RWPE2 (cell line): ENCODE measurements at regions not wholly inside any gene's neighbourhood (a gene's known extent, or its start where the extent isn't known, plus 50 kb on each side); places are given as distances from the start of the nearest gene placed in this dataset.

Source experiments
- ATAC-seq: fragments of 200-7000 bp; cut with Tn5 transposase; 3 replicates; pipeline ENCODE4 v1.9.1; 2021; ENCODE audit warnings: low read depth
- DNase-seq: peaks from one replicate; pipeline ENCODE4 v3.0.0-alpha.2; 2020; ENCODE audit warnings: low spot score
- H3K27ac ChIP-seq: fragments of 450-650 bp; 2 replicates; pipeline ENCODE4 v1.5.1; 2017; ENCODE audit warnings: mild to moderate bottlenecking; ENCODE audit not compliant: poor library complexity, severe bottlenecking
- H3K27me3 ChIP-seq: fragments of 250-450 bp; sonication (Bioruptor Pico); 2 replicates; pipeline ENCODE4 v1.5.1; 2021; ENCODE audit warnings: mild to moderate bottlenecking, moderate library complexity; ENCODE audit not compliant: insufficient read depth, poor library complexity, severe bottlenecking
- H3K36me3 ChIP-seq: fragments of 250-450 bp; sonication (Bioruptor Pico); 2 replicates; pipeline ENCODE4 v1.5.1; 2020; ENCODE audit warnings: low read depth, mild to moderate bottlenecking, moderate library complexity
- H3K4me1 ChIP-seq: fragments of 250-450 bp; sonication (Bioruptor Pico); 2 replicates; pipeline ENCODE4 v1.5.1; 2021; ENCODE audit warnings: mild to moderate bottlenecking, moderate library complexity; ENCODE audit not compliant: insufficient read depth, poor library complexity, severe bottlenecking
- H3K4me3 ChIP-seq: fragments of 250-450 bp; sonication (Bioruptor Pico); 2 replicates; pipeline ENCODE4 v1.5.1; 2021; ENCODE audit warnings: mild to moderate bottlenecking, moderate library complexity; ENCODE audit not compliant: severe bottlenecking
- H3K9me3 ChIP-seq: fragments of 250-450 bp; sonication (Bioruptor Pico); 2 replicates; pipeline ENCODE4 v1.5.1; 2021; ENCODE audit warnings: mild to moderate bottlenecking, moderate library complexity; ENCODE audit not compliant: severe bottlenecking
- CTCF ChIP-seq: fragments of 450-650 bp; IDR thresholded peaks from one replicate; pipeline ENCODE4 v1.5.1; 2017; ENCODE audit warnings: mild to moderate bottlenecking, moderate library complexity; ENCODE audit not compliant: poor library complexity, severe bottlenecking

- H3K36me3 ChIP-seq, result no peaks in the 10 kb centered on the region
- DNase-seq (no peak), ATAC-seq (no peak)
- no peak overlapping the region for H3K27ac ChIP-seq
- no peaks in the 10 kb centered on the region for H3K4me1 ChIP-seq
- TF ChIP-seq CTCF, result no peak
- peaks cover 15% of the 10 kb centered on the region for H3K27me3 ChIP-seq
- no peaks in the 10 kb centered on the region for H3K9me3 ChIP-seq
- no peak overlapping the region for H3K4me3 ChIP-seq
These were observed 273.4 kb downstream of the TLE3 start for GRCh38 chr15:69824075-69824876.

DNA sequence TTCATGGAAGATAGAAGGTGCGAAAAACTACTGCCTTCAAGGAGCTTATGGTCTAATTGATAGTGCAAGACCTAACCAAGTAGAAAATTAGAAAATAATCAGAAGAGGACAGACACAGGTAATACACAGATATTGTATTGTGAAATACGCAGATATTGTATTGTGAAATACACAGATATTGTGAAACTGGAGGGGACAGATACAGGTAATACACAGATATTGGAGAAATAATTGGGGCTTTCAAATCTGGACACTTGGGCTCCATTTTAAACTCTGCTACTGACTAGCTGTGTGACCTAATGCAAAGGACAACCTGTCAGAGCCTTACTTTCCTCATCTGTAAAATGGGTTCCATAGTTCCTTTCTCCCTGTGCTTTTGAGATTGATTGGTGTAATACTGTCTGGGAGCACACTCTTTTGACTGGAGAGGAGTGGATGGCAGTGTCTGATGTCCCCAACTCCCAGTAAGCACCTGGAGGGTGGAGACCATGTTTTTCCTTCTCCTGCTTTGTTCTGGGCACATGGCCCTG is 272.8 kb downstream of the TLE3 start:
- Histone ChIP-seq H3K4me3 (no peak overlapping the region), H3K4me1 (no peaks in the 10 kb centered on the region), H3K9me3 (no peaks in the 10 kb centered on the region), H3K27ac (no peak overlapping the region), H3K36me3 (no peaks in the 10 kb centered on the region), H3K27me3 (peaks cover 14% of the 10 kb centered on the region)
- no peak for TF ChIP-seq CTCF
- ATAC-seq, result no peak
- DNase-seq, result no peak

DNA sequence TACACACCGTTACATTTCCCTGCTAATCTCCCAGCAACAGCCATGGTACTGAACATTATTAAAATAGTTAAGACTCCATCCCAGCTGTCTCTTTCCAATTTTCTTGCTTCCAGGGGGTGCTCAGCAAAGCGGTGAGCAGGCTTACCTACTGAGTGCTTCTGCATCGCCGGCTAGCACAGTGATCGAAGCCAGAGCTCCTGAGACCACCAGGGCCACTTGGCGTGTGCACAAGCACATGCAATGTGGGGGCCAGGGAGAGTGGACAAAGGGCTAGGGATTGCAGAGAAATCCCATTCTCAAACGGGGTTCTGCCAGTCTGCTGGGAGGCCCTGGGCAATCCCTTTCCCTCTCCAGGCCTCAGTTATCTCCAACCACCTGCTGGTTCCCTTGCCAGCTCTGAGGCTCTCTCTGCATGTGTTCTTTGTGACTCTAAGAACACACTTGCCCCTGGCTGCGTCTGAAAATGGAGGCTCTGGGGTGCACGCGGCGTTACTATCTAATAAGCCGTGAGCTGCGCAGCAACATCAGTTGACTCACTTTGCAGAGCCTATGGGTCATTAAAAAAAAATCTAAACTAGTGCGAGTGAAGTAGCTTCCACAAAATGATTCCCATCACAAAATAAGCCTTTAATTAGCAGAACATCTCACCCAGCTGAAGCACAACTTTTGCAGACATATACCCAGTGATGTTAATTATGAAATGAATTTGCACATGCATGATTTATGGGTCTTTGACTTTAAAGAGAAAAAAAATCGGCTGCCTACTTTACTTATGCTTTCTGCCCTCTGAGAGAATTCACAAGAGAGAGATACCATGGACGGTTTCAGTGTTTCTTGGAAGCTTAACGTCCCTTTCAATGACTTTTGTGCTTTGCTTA is 271.5 kb downstream of the TLE3 start:
- Histone ChIP-seq H3K4me3 (no peak overlapping the region), H3K27me3 (peaks cover 13% of the 10 kb centered on the region), H3K27ac (no peak overlapping the region), H3K9me3 (no peaks in the 10 kb centered on the region), H3K36me3 (no peaks in the 10 kb centered on the region), H3K4me1 (no peaks in the 10 kb centered on the region)
- no peak for TF ChIP-seq CTCF
- ATAC-seq (no peak), DNase-seq (no peak)

DNA sequence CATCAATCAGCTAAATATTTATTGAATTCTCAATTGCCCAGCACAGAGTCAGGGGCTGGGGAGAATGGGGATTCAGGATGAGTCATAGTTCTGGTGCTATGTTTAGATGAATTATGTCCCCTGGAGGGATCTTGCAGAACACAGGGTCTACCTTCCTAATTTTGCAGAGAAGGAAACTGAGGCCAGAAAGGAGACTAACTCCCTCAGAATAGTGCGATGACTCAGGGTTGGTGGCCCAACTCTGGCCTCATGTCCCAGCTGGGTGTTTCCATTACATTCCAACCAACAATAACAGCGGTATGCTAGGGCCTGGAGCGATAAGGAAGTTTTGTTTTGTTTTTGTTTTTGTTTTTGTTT is 270.9 kb downstream of the TLE3 start:
- Histone ChIP-seq H3K9me3 (no peaks in the 10 kb centered on the region), H3K27ac (no peak overlapping the region), H3K27me3 (peaks cover 20% of the 10 kb centered on the region), H3K4me1 (no peaks in the 10 kb centered on the region), H3K36me3 (no peaks in the 10 kb centered on the region), H3K4me3 (no peak overlapping the region)
- no peak for ATAC-seq
- no peak for TF ChIP-seq CTCF
- DNase-seq, result no peak
